Subcutaneous abdominal adipose tissue (tissue), 5 donors: ENCODE measurements at regions not wholly inside any gene's neighbourhood (a gene's known extent, or its start where the extent isn't known, plus 50 kb on each side); places are given as distances from the start of the nearest gene placed in this dataset.

Experiments used
- H3K27ac ChIP-seq: one replicate; pipeline ENCODE4 v1.7.0; 2013; ENCODE audit warnings: low read depth, mild to moderate bottlenecking, inconsistent platforms, low read length, moderate library complexity
- H3K27me3 ChIP-seq, 5 donors: one replicate each; pipeline ENCODE4 v1.7.0; 2013; ENCODE audit warnings: low read length in 5 of 5, inconsistent platforms in 1 of 5; ENCODE audit not compliant: control insufficient read depth in 5 of 5, insufficient read depth in 4 of 5
- H3K36me3 ChIP-seq, 5 donors: one replicate each; pipeline ENCODE4 v1.7.0; 2013; ENCODE audit warnings: low read length in 5 of 5; ENCODE audit not compliant: control insufficient read depth in 5 of 5, insufficient read depth in 5 of 5
- H3K4me1 ChIP-seq, 5 donors: one replicate each; pipeline ENCODE4 v1.7.0; 2013; ENCODE audit warnings: low read length in 5 of 5, mild to moderate bottlenecking in 3 of 5, moderate library complexity in 1 of 5; ENCODE audit not compliant: control insufficient read depth in 5 of 5, insufficient read depth in 5 of 5
- H3K4me3 ChIP-seq, 5 donors: one replicate each; pipeline ENCODE4 v1.7.0; 2013; ENCODE audit warnings: low read length in 5 of 5, low read depth in 1 of 5
- H3K9ac ChIP-seq, 5 donors: one replicate each; pipeline ENCODE4 v1.7.0; 2013; ENCODE audit warnings: low read length in 5 of 5, mild to moderate bottlenecking in 4 of 5, moderate library complexity in 3 of 5
- H3K9me3 ChIP-seq, 5 donors: one replicate each; pipeline ENCODE4 v1.7.0; 2013; ENCODE audit warnings: low read length in 5 of 5; ENCODE audit not compliant: control insufficient read depth in 5 of 5
- donor health status: healthy.
- donor health status: healthy.
- donor health status: healthy.
- donor health status: healthy.
- donor health status: healthy.

DNA sequence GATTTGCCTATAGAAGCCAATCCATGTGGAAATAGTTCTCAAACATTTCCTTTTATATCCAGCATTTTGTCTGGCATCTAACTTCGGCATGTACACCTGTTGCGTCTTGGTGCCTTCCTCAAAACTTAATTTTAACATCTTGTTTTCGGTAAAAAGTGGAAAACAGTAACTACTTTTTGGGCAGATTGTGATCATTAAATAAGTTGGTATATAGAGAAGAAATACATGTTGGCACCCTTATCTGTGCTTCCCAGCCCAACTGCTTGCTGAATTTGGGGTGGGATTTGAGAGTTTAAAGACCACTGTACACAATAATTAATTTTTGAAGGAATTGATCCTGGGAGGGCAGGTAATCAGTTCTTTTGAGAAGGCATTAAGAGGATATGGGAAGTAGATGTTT lies 566.8 kb downstream of the PDCD6IP start:
- peaks cover 0 to 4% (median 0%) of the 10 kb centered on the region in 5 donors for H3K9me3 ChIP-seq
- H3K4me1 ChIP-seq = no peaks in the 10 kb centered on the region
- no peaks in the 10 kb centered on the region for H3K27me3 ChIP-seq
- H3K27ac ChIP-seq = no peak overlapping the region
- no peak overlapping the region for H3K4me3 ChIP-seq
- no peaks in the 10 kb centered on the region for H3K36me3 ChIP-seq
- no peak overlapping the region for H3K9ac ChIP-seq

DNA sequence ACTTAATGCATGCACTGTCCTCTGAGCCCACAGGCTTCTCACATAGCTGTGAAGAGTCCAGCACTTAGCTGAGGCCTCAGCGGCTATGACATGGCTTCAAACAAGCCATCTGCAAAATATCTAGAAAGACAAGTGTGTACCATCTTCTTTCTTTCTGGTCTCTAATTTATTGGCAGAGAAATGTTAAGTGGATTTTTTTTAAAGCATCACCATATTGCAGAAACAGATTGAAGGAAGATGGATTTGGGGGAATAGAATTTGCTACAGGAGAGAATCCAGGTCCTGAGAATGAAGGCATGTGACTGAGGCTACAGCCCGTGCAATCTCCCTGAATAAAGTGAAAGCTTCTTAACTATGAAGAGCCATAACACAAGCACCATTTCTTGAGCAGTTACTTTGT lies 567.3 kb downstream of the PDCD6IP start:
- Histone ChIP-seq H3K36me3 (no peaks in the 10 kb centered on the region), H3K27ac (no peak overlapping the region), H3K9me3 (peaks cover 0 to 4% (median 0%) of the 10 kb centered on the region in 5 donors), H3K4me1 (no peaks in the 10 kb centered on the region), H3K27me3 (no peaks in the 10 kb centered on the region), H3K9ac (no peak overlapping the region), H3K4me3 (no peak overlapping the region)

DNA sequence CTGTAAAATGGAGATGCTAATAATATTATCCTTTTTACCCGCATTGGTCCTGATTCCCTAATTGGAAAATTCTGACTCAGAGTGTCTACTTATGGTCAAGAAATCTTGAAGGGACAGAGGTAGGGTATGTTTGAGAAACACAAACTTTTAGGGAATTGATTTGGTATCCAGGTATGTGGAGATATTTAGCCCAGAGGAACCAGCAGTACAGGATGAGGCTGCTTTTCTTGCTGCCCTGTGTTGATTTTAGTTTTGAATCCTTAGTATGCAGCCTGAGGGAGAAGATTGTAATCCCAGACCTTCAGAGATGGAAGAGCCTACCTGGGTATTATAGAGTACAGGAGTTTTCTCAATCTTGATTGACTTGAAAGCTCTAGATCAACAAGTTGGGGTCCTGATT lies 569.1 kb downstream of the PDCD6IP start:
- H3K36me3 ChIP-seq = no peaks in the 10 kb centered on the region
- no peaks in the 10 kb centered on the region for H3K27me3 ChIP-seq
- H3K9ac ChIP-seq = no peak overlapping the region
- H3K9me3 ChIP-seq = peaks cover 0 to 4% (median 0%) of the 10 kb centered on the region in 5 donors
- H3K27ac ChIP-seq = no peak overlapping the region
- H3K4me1 ChIP-seq = no peaks in the 10 kb centered on the region
- H3K4me3 ChIP-seq = no peak overlapping the region

DNA sequence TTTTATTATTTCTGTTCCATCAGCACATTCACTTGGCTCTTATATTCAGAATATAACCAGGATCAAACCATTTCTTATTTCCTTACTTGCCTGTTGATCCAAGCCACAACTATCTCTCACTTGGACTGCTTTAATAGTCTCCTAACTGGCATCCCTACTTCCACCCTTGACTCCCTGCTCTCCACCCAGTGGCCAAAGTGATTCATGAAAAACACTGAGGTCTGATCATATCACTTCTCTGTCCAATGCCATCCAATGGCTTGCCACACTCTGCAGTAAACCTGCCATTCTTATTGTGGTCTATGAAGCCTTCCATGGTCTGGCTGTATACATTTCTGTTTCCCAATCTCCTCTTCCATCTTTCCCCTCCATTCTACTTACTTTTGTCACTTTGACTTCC lies 576.1 kb downstream of the PDCD6IP start:
- H3K4me3 ChIP-seq = no peak overlapping the region
- H3K27ac ChIP-seq = no peak overlapping the region
- H3K9ac ChIP-seq = no peak overlapping the region
- peaks cover 0 to 3% (median 0%) of the 10 kb centered on the region in 5 donors for H3K27me3 ChIP-seq
- no peaks in the 10 kb centered on the region for H3K36me3 ChIP-seq
- no peaks in the 10 kb centered on the region for H3K9me3 ChIP-seq
- H3K4me1 ChIP-seq = no peaks in the 10 kb centered on the region

DNA sequence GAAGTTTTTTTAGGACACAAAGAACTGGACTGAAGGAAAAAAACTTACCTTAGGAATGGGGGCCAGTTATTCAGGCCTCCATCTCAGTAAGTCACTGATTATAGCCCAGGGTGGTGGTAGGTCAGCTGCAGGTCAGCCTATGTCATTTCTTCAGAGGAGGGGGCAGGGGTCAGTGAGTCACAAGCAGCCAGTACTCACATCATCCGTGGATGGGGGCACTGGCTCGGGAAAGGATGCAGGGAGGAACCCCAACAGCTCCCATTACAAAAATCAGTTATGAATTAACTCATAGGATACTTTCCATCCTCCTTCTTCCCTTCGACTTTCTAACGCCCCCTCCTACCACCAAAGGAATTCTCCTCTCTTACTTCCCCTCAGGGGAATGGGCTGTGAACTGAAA lies 578.3 kb downstream of the PDCD6IP start:
- Histone ChIP-seq H3K27me3 (peaks cover 0 to 3% (median 0%) of the 10 kb centered on the region in 5 donors), H3K9ac (no peak overlapping the region), H3K9me3 (no peaks in the 10 kb centered on the region), H3K36me3 (no peaks in the 10 kb centered on the region), H3K27ac (no peak overlapping the region), H3K4me3 (no peak overlapping the region), H3K4me1 (no peaks in the 10 kb centered on the region)

DNA sequence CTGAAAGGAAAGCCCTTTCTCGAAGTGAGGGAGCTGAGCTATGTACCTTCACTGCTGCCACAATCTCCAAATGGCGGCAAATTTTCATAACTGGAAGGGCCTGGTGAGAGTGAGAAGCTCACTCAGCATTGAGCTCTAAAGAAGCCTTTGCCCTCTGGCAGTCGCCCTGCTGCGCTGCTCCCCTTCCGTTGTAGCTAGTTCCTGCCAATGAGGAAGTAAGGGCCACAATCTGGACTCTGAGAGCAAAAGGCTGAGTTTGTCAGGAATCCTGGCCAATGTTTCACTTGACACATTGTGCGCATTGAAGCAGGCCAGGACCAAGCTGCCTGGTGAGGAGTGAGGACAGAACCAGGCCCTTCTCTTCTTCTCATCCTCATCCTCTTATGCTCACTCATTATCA lies 579.5 kb downstream of the PDCD6IP start:
- H3K27ac ChIP-seq = no peak overlapping the region
- H3K4me3 ChIP-seq = no peak overlapping the region
- no peaks in the 10 kb centered on the region for H3K4me1 ChIP-seq
- no peaks in the 10 kb centered on the region for H3K9me3 ChIP-seq
- no peaks in the 10 kb centered on the region for H3K36me3 ChIP-seq
- H3K9ac ChIP-seq = no peak overlapping the region
- H3K27me3 ChIP-seq = peaks cover 0 to 1% (median 0%) of the 10 kb centered on the region in 5 donors

DNA sequence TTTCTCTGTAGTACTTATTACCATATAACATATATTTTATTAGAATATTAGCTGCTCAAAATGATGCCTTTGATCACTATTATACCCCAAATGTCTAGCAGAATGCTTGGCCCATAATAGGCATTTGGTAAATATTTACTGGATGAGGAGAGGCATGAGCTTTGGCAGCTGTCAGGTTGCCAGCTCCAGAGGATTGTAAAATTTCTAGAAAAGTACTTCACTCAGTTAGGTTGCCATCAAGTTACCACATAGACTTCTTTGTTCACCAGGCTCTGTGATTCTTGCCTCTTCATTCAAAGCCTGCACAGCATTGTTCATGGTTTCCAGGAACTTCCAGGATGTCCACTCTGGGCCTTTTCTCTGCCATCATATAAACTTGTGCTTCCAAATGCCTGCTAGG lies 582.8 kb downstream of the PDCD6IP start:
- Histone ChIP-seq H3K9ac (no peak overlapping the region), H3K9me3 (no peaks in the 10 kb centered on the region), H3K4me1 (no peaks in the 10 kb centered on the region), H3K36me3 (no peaks in the 10 kb centered on the region), H3K4me3 (no peak overlapping the region), H3K27ac (no peak overlapping the region), H3K27me3 (no peaks in the 10 kb centered on the region)

DNA sequence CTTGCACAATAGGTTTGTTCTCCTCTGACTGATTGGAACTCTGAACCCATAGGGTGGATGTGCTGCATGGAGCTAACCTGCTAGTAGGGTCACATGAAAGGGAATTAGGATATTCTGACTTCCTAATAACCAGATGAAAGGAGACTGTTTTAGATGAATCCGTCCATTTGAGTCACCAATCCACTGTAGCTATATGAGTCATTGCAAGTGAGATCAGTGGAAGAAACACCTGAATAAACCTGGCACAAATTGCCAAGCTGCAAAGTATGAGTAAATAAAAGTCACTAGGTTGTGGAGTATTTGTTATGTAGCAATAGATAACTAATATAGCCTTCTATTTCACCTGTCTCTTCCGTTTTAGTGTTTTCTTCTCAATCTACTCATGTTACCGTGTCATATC lies 584.4 kb downstream of the PDCD6IP start:
- Histone ChIP-seq H3K27ac (no peak overlapping the region), H3K9me3 (no peaks in the 10 kb centered on the region), H3K4me1 (no peaks in the 10 kb centered on the region), H3K27me3 (no peaks in the 10 kb centered on the region), H3K9ac (no peak overlapping the region), H3K36me3 (no peaks in the 10 kb centered on the region), H3K4me3 (no peak overlapping the region)

DNA sequence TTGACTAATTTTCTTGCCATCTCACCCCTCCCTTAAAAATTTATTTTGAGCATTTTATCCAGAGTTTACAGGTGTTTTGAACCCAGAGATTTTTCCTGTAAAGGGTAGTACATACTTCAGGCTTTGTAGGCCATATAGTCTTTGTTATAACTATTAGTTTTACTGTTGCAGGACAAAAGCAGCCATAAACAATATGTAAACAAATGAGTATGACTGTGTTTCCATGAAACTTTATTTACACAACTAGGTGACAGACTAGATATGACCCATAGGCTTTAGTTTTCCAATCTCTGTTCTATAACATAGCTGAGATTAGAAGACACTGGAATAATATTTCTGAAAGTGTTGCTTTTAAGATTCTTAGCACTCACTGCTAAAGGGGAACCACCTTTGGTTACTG lies 587.9 kb downstream of the PDCD6IP start:
- H3K27ac ChIP-seq = no peak overlapping the region
- no peaks in the 10 kb centered on the region for H3K9me3 ChIP-seq
- no peak overlapping the region for H3K9ac ChIP-seq
- no peaks in the 10 kb centered on the region for H3K27me3 ChIP-seq
- H3K4me3 ChIP-seq = no peak overlapping the region
- no peaks in the 10 kb centered on the region for H3K4me1 ChIP-seq
- no peaks in the 10 kb centered on the region for H3K36me3 ChIP-seq

DNA sequence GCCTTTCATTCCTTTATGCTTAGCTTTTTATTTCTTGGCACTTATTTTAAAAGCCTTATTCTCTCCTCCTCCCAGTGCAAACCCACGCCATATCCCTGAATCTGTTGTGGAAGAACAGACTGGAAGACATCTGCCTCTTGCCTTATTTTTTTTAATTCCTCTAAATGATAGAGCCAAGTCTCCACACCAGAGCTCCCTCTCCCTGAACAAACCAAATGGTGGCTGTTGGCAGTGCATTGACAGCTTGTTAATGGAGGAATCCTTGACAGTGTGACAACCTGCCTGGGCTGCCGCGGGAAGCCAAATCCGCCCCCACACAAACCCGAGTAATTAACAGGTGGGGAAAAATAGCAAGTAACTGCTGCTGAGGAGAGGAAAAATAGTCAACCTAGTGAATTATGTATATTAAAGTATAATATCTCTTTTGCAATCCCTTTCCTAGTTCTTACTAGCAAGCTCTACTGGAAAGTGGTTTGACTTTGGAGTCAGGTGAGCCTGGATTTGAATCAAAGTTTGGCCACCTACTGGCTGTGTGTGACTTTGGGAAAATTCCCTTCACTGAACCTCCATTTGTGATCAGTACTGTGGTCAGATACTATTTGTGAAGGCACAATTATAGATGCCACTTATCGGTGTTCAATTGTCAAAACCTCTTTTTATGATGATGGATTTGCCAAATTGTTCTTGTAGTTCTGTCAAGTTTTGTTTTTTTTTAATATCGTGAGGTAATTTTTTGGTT lies 589.6 kb downstream of the PDCD6IP start:
- no peaks in the 10 kb centered on the region for H3K27me3 ChIP-seq
- peaks cover 0 to 3% (median 0%) of the 10 kb centered on the region in 5 donors for H3K9me3 ChIP-seq
- H3K4me1 ChIP-seq = no peaks in the 10 kb centered on the region
- no peaks in the 10 kb centered on the region for H3K36me3 ChIP-seq
- no peak overlapping the region for H3K27ac ChIP-seq
- H3K9ac ChIP-seq = no peak overlapping the region
- H3K4me3 ChIP-seq = no peak overlapping the region
